ENCODE measurements at regions not wholly inside any gene's neighbourhood (a gene's known extent, or its start where the extent isn't known, plus 50 kb on each side); places are given as distances from the start of the nearest gene placed in this dataset.

DNA sequence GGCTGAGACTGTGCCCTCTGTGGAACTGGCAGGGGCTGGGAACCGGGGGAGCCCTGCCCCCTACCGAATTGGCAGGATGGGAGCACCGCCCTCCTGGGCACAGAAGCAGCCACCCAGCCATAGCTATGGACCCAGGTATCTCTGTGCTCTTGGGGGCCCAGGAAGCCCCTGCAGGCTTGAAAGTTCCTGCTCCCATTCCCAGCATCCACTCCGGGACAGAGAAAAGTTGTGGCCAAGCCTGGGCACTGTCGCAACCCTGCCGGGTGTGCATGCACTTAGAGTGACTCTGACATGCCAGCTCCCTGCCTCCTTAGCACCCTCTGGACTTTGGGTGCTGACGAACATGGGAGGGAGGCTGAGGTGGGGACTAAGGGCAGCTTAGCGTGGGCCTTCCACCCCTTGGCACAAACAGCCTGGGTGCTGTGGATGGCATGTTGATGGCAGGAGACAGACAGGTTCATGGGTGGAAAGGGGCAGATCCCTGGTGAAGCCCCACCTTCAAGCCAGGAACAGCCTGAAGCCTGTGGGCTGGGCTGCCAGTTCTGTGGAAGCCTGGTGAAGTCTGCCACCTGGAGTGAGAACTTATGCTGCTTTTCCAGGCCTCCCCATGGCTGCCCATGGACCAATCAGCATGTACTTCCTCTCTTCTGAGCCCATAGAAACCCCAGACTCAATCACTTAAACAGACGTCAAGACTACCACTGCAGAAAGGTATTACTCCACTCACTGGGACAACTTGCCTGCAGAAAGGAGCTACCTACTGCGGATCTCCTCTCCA is 279.0 kb downstream of the ATXN7L3B start:
- DNase-seq (ENCODE audit: low spot score), result no peak

DNA sequence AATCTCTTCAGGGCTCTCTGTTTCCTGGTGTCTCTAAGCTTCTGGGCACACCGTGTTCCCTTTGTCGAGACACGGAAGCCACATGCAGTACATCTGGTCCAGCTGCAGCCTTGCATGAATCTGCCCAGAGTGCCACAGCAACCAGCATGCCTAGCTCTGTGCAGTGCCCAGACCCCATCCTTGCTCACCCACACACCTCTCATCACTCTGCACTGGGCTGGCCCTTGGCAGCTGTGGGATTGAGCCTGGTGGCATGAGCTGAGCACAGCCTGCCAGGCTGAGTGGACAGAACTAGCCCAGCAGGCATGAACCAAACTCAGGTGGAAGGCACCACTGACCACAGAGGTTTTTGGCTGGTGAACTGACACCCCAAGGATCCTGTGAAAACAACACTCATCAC is 279.9 kb downstream of the ATXN7L3B start:
- DNase-seq (ENCODE audit: low spot score), result no peak

DNA sequence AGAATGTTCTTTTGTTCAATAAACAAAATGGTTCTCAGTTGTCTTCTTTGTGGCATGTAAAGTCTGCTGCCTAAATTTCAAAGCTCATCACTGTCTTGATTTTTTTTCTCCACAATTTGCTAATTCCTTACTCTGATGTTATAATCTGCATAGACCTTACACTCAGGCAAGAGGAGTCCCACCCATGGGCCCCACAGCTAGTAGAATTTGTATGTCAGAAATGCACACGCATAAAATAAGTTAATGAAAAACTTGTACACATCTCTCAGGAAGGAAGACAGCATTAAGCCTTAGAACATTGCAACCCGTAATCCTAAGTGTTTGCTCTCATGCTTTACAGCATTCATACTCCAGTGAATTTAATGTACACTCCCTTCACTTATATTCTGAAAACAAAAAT is 280.8 kb downstream of the ATXN7L3B start:
- DNase-seq (ENCODE audit: low spot score), result no peak

DNA sequence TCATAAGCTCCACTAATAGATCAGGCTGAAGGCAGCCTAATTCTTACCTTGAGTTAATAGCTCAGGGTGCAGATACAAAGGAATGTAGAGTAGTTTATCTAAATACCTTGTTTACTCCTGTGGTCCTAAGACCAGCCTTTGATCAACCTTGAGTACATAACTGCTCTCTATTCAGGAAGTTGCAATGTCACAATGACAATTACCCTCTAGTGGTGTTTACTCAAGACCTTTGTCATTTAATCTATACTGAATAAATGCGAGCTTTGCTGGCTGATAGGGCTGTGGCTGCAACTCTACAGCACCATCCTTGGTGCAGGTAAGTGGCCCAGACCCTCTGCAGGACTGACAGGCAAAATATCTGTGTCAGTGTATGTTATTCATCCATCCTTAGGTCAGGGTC is 282.7 kb downstream of the ATXN7L3B start:
- DNase-seq (ENCODE audit: low spot score), result no peak

DNA sequence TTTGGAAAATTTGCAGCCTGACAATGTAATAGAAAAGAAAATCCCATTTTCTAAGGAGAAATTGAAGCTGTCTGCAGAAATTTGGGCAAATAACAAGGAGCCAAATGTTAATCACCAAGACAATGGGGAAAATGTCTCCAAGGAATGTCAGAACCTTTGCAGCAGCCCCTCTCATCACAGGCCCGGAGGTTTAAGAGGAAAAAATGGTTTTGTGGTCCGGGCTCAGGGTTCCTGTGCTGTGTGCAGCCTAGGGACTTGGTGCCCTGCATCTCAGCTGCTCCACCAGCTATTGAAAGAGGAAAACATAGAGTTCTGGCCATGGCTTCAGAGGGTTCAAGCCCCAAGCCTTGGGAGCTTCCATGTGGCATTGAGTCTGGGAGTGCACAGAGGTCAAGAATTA is 298.9 kb downstream of the ATXN7L3B start:
- no peak for DNase-seq (ENCODE audit: low spot score)

DNA sequence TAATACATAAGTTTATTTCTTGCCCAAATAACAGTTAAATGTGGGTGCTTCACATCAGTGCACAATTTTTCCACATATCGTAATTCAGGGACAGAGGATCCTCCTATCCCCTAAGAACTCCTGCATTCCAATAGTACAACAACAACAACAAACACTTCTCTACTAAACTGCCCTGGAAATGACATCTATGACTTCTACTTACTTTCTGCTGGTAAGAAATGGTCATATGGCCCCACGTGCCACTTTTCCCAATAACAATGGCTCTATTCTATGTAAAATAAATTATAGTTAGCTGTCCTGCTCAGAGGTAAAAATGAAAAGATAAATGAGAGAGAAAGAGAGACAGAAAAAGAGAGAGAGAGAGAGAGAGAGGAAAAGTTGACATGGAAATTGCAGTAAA is 308.5 kb downstream of the ATXN7L3B start:
- no peak for DNase-seq (ENCODE audit: low spot score)

DNA sequence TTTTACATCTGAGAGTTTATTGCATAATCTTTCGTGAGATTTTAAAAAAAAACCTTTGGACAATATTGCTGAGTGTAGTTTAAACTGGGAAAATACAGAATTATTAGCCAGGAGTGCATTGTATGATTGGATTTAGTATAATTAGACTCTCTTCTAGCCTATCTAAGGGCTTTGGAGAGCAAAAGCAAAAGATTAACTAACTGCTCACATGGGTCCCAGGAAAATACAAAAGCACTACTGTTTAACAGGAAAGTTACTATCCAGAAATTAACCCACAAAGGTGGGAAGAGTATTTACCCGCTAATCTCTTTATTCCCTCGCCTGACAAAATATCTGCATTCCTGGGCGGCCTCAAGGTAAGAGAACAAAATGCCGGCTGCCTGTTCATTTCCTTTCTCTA is 309.5 kb downstream of the ATXN7L3B start:
- DNase-seq (ENCODE audit: low spot score), result no peak

DNA sequence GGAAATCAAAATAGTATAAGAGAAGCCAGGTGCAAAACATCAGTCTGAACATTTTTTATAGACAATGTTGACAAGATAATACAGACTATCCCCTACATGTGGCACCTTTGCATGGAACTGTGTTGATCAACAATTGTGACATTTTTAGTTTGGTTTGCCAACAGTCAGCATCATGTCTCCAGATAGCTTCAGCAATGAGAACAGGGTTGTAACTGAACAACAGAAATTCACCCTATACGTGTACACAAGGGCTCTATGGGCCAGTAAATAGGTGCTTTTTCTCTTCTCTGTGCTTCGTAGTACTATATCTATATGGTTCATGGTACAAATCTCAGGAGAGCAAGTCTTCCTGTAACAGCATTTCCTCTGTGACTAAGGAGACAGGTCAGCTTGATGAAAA is 310.4 kb downstream of the ATXN7L3B start:
- no peak for DNase-seq (ENCODE audit: low spot score)

DNA sequence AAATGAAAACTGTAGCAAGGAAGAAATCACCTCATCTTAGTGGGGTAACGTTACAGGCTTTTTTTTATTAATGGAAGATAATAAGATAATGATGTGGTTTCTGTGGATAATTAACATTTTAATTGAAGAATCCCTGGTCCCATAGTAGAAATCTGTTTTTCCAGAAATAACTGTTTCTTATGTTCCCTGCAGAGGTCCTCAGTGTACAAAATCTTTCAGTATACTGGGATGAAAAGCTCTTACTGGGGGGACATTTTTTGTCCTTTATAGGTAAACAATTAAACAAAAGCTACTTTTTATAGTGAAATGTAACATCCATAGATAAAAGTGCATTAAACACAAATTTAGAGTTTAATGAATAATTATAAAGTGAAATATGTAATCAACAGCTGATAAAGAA is 312.2 kb downstream of the ATXN7L3B start:
- DNase-seq (ENCODE audit: low spot score), result no peak

DNA sequence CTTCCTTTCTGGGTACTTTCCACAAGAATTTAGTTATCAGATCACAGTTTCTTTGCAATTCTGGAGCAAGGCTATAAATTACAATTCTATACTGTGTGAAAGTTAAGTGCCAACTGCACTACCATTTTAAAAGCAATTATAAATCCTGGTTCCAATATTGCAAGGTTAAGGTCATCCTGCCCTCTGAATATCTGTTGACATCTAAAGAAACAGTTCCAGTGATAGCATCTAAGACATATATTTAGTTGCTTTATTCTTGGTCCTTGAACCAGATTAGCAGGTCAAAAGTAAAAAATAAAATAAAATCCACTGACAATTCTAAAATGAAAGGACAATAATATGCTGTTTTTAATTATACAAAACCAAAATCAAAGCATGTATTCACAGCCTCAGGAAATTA is 334.2 kb downstream of the ATXN7L3B start:
- no peak for DNase-seq (ENCODE audit: low spot score)

DNA sequence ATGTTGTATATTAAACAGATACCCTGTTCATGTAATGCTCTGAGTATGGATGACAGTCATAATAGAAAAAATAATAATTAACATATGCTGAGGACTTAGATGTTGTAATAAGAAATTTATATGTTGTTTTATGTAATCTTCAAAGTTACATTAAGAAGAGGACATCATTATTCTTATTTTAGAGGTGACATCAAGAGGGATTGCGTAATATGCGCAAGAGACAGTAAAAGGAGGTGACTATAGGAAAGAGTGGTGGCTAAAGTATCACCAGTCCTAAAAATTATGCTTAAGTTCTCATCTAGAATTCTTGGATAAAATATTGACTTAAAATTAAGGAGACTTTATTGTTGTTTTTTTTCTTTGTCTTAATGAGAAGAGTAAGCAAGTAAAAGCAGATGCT is 323.9 kb downstream of the KCNC2 start:
- DNase-seq (ENCODE audit: low spot score), result no peak

DNA sequence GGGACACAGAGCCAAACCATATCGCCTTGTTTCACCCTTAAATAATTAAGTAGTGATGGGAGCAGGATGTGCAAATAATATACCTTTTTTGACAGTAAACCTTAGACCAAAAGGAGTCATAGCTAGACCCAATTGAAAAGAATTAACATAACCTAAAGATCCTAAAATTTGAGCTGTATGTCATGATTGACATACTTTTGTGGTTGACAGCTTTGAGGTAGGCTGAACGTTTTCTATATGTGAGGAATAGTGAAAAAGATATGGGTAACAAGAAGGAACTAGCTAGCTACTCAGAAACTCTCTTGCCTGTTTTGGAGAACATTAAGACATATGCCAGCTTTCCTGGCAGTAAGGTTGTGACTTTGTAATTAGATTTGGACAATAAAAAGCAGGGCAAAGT is 320.6 kb downstream of the KCNC2 start:
- DNase-seq (ENCODE audit: low spot score), result no peak

DNA sequence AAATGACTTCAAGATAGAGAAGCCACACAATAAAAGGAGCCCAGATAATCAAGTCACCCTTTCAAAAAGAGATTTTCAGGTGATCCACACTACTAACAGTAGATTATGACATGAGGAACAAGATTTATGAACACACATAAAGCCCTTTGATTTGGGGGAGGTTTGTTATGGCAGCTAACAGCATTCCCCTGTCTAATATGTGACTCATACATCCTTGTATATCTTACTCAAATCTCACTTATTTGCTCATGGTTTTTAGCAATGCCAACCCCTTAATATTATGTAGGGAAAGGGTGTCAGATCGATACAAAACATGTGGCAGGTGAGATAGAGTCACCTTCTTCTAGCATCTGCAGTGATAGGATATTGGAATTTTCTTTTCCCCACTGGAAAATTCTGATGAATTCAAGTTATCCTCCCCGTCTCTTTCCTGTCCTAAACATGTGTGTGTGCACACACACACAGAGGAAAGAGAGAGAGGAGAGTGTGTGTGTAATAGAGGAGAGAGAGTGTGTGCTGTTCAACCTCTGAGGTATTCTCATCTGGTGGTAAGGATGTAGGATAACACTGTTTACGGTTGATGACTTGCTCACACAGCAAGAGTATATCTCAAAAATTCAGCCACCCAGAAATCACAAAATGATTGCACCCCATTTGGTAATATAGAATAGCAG is 319.9 kb downstream of the KCNC2 start:
- DNase-seq (ENCODE audit: low spot score), result no peak

DNA sequence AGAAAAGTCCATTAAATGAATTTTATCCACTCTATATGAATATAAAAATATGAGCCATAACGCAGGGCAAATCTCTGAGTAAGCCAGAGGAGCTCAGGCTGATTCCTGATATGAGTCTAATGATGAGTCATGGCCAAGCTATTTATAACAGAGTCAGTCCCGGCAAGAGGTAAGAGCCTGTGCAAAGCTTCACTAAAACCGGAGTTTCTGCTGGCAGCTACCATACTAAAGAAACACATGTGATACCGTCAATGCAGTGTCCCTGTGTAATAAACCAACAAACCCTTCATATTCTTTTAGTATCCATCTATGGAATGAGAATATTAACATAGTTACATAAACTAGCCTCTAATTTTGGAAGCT is 319.4 kb downstream of the KCNC2 start:
- peak; percentile 23 for DNase-seq (ENCODE audit: low spot score)

DNA sequence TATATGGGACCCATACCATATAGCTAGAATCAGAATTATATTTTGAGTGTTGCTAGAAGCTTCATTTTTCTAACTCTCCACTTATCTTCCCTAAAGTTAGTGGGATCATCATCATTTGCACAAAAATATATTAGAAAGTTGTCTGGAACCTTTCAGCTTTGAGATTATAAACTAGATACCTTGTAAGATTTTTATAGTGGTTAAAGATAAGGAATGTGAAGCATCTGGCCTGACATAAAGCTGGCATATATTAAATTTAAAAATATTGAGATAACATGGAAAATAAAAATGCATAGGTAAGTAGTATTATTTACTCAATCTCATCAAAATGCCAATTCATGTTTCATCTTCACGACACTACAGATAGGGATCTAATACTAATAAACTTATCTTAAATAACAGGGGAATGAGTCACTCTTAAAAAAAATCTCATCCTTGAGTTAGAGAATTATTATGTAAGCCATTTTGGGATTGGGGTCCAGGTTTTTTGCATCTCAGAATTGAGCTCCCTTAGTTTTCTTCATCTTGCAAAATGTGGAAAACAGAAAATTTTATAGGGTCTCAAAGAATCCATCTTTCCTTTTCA is 318.5 kb downstream of the KCNC2 start:
- DNase-seq (ENCODE audit: low spot score), result no peak

DNA sequence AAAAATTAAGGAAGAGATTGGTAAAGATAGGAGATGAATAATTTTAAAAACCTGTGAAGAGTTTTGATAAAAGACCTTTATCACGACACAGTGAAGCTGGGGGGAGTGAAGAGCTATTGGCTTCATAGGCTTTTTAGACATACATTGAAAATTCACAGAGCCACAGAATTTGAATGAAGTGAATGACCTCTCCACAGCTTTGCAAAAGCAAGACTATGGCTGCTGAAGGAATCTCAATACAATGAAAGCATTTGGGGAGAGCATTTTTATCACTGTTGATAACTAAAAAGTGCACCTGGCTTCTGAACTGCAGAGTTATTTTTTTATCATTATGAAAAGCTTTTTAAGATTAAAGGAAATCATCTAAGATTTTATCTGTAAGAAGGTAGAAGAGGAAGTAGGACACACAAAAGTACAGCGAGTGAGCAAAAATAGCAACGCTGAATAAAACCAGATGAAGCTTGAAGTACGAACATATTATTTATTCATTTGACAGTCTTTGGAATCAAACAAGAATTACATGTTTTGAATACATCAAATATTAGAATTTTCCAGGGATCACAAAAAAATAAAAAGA is 317.5 kb downstream of the KCNC2 start:
- no peak for DNase-seq (ENCODE audit: low spot score)

DNA sequence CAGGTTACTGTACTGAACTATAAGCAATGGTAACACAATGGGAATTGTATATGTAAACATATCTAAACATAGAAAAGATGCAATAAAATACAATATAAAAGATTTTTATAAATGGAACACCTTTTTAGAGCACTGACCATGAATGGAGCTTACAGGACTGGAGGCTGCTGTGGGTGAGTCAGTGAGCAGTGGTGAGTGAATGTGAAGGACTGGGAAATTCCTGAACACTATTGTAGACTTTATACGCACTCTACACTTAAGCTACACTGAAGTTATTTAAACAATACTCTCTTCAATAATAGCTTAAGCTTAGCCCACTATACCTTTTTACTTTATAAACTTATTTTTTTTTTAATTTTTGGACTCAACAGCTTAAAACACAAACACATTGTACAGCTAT is 313.5 kb downstream of the KCNC2 start:
- DNase-seq (ENCODE audit: low spot score), result no peak

DNA sequence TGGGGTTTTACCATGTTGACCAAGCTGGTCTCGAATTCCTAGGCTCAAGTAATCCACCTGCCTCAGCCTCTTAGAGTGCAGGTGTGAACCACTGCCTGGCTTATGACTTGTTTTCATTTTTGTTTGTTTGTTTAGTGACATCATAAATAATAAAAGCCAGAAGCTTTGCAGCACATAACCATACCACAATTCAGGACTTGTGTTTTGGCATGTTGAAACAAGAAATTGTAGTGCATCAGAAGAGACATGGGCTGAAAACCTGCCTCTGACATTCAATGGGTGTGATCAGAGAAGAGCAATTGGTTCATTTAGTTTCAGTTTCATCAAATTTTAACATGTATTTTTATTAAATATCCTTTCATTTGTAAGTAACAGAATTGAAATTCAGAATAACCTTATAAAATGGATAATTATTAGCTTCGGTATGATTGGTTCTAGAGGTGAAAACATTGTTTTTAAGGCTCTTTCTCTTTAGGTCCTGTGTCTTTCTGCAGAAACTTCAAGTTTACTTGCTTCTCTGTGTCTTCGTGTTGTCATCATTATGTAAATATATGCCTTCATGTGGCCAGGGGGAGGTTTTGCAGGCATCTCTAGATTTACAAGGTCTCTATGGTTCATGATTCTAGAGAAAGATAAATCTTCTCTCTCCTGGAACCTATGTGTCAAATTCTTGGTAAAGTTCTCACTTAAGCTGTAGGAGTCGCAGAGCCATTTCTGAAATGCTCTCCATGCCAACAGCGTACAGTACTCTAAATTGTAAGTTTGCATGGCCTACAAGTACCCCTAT is 312.0 kb downstream of the KCNC2 start:
- peak; percentile 37 for DNase-seq (ENCODE audit: low spot score)

DNA sequence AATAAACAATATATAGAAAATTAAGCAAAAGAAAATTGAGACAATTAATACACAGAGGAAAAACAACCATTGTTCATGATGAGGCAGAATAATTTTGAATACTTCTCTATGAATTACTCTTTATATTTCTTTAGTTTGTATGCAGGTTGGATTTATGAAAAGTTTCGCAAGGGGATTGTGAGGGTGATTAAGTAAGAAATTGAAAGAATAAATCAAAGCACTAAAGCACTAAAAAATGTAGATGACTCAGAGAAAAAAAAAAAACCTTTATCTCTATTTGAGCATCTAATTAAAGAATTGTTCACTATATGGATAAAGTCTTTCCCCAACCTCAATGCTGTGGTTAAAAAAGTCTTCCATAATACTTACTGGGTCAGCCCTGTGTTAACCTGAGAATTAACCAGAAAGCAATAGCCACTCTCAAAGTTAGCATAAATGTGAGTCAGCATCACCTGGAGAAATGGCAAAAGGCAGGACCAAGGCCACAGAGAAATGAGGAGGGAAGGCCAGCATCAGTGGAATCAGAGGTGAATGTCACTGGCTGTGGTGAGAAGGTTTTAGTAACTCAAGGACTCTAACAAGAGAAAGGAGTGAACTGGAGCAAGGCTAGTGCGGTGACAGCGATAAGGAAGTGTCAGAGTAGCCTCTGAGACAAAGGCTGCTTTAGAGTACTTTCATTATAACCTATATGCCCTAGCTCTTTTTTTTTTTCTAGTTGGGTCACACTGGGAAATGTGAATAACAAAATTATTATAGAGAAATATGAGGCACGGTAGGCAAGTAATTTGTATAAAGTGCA is 310.4 kb downstream of the KCNC2 start:
- no peak for DNase-seq (ENCODE audit: low spot score)

DNA sequence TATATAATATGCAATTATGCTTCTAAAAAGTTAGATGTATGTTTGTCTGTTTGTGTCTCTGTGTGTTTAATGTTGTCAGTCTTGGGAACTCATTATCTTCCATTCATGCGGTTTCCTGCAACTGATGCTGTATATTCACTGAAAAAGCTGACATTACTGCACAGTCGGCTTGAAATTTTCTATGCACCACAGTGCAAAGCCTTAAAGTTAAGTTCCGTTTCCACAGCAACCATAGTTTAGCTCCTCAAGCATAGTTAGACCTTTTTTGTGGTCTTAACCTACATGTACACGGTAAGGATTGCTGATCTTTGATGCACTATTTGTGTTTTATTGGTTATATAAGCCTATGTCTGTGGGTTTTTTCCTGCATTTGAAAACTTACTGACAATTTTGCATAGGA is 309.4 kb downstream of the KCNC2 start:
- peak; percentile 39 for DNase-seq (ENCODE audit: low spot score)

DNA sequence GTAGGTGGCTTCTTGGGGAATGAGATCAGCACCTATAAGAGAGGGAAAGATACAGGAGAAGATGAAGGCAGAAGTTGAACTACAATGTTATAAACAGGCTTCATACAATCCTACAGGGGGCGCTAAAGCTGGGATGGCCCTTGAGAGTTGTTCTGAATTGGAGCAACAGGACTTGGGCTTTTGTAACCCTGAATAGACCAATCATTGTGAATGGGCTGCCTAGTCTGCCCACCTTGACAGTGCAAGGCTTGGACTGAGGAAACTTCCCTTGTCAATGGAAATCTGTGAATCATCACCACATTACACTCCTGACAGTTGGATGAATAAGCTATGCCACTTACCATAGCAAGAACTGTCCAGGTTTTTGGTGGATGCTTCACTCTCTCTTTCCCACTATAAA is 306.1 kb downstream of the KCNC2 start:
- DNase-seq (ENCODE audit: low spot score), result no peak

DNA sequence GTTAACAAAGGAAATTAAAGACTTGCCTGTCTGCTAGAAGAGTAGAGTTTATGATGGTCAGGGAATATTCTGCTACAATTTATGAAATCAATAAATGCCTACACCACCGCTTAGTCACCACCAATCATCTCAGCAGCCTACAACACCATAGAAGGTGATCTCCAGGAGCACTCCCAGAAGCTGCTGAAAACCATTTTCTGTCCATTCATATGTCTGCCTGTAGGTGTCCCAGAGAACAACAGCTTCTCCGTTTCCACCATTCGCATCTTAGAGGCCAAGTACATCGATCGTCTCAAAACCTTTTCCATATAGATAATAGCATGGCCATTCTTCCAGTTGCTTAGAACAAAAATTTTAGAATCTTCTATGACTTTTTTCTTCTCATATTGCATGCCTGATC is 303.4 kb downstream of the KCNC2 start:
- no peak for DNase-seq (ENCODE audit: low spot score)

All from CD4-positive, alpha-beta T cell treated with Interleukin-15 for 4 hours (primary cell).